ENCODE measurements at regions not wholly inside any gene's neighbourhood (a gene's known extent, or its start where the extent isn't known, plus 50 kb on each side); places are given as distances from the start of the nearest gene placed in this dataset.

DNA sequence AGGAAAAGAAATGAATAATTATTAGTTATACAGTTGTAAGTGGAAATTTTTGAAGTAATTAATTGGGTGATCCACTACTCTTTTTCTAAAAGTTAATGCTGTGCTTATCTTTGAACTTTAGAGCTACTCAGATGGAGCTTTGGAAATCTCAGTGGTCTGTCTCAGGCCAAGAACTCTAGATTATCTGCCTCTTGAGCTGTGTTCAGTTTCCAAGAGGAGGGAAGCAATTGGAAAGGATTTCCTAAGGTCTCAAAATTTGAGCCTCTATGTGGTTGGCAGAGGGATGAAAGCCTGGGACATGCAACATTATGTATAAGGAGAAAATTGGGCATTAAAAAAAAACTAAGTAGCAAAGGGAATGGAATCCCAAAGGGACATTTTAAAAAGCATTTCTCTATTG, 334.0 kb upstream of the PRICKLE1 start:
- H3K27me3 ChIP-seq (ENCODE audit: low read depth): no peaks in the 10 kb centered on the region
- TF ChIP-seq, protein P1, sequence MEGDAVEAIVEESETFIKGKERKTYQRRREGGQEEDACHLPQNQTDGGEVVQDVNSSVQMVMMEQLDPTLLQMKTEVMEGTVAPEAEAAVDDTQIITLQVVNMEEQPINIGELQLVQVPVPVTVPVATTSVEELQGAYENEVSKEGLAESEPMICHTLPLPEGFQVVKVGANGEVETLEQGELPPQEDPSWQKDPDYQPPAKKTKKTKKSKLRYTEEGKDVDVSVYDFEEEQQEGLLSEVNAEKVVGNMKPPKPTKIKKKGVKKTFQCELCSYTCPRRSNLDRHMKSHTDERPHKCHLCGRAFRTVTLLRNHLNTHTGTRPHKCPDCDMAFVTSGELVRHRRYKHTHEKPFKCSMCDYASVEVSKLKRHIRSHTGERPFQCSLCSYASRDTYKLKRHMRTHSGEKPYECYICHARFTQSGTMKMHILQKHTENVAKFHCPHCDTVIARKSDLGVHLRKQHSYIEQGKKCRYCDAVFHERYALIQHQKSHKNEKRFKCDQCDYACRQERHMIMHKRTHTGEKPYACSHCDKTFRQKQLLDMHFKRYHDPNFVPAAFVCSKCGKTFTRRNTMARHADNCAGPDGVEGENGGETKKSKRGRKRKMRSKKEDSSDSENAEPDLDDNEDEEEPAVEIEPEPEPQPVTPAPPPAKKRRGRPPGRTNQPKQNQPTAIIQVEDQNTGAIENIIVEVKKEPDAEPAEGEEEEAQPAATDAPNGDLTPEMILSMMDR (IDR thresholded peaks at IDR 0.05): no peak
- no peak for DNase-seq
- H3K36me3 ChIP-seq: no peaks in the 10 kb centered on the region
- no peak overlapping the region for H3K27ac ChIP-seq
- peaks cover 13% of the 10 kb centered on the region for H3K4me1 ChIP-seq
- ATAC-seq: no peak
- intact Hi-C loops (cut with DNase I): no loop called here
- H3K9me3 ChIP-seq: no peaks in the 10 kb centered on the region
- no peak overlapping the region for H3K4me3 ChIP-seq

DNA sequence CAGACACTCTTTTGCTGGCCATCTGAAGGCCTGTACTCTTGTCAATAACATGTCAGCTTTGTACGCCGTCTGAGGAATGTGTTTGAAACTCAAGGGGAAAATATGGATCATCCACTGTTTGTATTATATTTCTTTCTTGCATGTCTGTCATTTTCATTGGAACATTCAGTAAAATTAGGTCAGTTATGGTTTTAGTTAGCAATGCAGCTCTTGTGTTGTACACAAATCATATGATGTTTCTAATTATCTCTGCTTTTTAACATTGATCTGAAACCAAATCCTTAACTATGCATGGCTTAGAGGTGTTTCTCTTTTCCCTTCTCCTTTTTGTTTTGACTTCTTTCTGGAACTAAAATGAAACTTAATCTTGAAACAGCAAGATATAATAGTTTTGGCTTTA, 333.6 kb upstream of the PRICKLE1 start:
- no peaks in the 10 kb centered on the region for H3K36me3 ChIP-seq
- H3K4me1 ChIP-seq: peaks cover 13% of the 10 kb centered on the region
- DNase-seq (no peak), ATAC-seq (no peak)
- no peak overlapping the region for H3K4me3 ChIP-seq
- no peaks in the 10 kb centered on the region for H3K9me3 ChIP-seq
- no peaks in the 10 kb centered on the region for H3K27me3 ChIP-seq (ENCODE audit: low read depth)
- TF ChIP-seq, protein P1 (IDR thresholded peaks at IDR 0.05): no peak
- intact Hi-C loops (cut with DNase I): no loop called here
- H3K27ac ChIP-seq: no peak overlapping the region

DNA sequence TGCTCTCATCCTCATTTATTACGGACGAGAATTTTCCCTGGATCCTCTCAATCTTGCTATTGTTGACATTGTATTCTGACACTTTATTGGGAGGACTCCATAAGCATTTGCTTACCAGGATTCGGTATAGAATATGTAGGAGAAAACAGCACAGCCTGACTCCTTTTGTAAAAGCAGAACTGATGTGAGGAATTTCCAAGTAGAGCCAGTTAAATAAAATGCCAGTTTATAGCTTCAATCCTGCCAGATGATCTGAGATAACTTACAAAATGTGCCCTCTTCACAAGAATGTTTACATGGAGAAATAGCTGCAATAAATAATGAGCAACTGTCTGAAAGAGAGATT, 332.9 kb upstream of the PRICKLE1 start:
- no peak overlapping the region for H3K4me3 ChIP-seq
- H3K27me3 ChIP-seq (ENCODE audit: low read depth): no peaks in the 10 kb centered on the region
- TF ChIP-seq, protein P1 (IDR thresholded peaks at IDR 0.05): no peak
- no peak for ATAC-seq
- no peak for DNase-seq
- no peaks in the 10 kb centered on the region for H3K36me3 ChIP-seq
- no peaks in the 10 kb centered on the region for H3K9me3 ChIP-seq
- H3K27ac ChIP-seq: no peak overlapping the region
- H3K4me1 ChIP-seq: peaks cover 13% of the 10 kb centered on the region
- intact Hi-C loops (cut with DNase I): no loop called here

DNA sequence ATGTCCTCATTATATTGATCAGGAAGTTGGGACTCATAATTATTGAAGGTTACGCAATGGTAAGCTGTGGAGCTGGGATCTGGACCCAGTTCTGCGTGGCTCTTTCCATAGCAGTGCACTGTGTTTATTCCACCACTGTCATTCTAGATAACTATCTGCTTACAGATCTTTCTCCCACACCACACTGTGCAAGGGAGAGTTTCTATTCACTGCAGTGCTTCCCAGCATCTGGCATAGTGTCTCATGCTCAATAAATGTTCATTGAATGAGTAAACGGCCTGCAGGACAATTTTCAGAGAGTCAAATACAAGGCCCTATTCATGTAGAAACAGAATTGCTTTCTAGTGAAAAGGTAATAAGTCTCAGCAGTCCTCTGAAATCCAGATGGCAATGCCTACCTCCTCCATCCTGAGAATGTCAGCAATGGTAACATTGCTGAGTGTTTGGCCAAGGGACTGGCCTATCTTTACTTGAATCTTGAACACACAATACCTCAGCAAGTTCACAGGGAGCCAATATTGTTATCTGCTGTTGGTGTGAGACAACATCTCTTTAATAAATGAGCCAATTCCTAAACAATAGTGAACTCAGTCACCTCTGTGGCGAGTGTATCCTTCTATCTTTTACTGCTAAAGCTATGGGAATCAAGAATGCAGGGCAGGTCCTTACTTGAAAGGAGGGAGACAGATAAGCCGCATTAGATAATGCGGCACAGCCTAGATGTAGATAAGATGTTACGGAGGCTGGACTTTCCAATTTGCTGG, 332.4 kb upstream of the PRICKLE1 start:
- peaks cover 13% of the 10 kb centered on the region for H3K4me1 ChIP-seq
- ATAC-seq: peak in 1 of 2 donors; percentile 65

DNA sequence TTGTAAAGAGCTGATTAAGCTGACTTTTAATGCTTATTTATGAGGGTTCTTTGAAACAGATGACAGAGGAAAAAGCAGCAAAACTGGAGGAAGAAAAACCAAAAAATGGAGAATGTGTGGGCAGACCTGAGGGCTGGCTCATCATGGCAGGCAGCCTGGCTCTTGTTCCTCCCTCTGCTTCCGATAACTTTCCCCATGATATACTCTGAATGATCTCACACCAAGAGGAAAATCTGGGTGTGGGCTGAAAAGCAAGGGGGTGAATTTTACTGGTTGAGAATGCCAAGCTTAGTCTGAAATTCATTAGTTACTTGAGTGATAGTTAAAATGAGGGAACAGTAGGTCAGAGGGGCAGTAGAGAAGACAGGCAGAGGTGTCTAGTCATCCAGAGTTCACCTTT, 330.1 kb upstream of the PRICKLE1 start:
- intact Hi-C loops (cut with DNase I): no loop called here
- TF ChIP-seq, protein P1 (IDR thresholded peaks at IDR 0.05): no peak
- Histone ChIP-seq H3K4me1 (peaks cover 13% of the 10 kb centered on the region), H3K4me3 (no peak overlapping the region), H3K9me3 (no peaks in the 10 kb centered on the region), H3K27me3 (ENCODE audit: low read depth) (no peaks in the 10 kb centered on the region), H3K36me3 (no peaks in the 10 kb centered on the region), H3K27ac (no peak overlapping the region)
- DNase-seq (no peak), ATAC-seq (no peak)

More for the DNA sequence above, 332.4 kb upstream of the PRICKLE1 start:
- Histone ChIP-seq H3K4me3 (no peak overlapping the region), H3K27ac (no peak overlapping the region), H3K9me3 (no peaks in the 10 kb centered on the region), H3K27me3 (ENCODE audit: low read depth) (no peaks in the 10 kb centered on the region), H3K36me3 (no peaks in the 10 kb centered on the region)
- DNase-seq: no peak
- intact Hi-C loops (cut with DNase I): no loop called here
- TF ChIP-seq, protein P1 (IDR thresholded peaks at IDR 0.05): no peak

All from lower lobe of right lung (tissue), 2 donors.